HUES48 (cell line): ENCODE measurements at regions not wholly inside any gene's neighbourhood (a gene's known extent, or its start where the extent isn't known, plus 50 kb on each side); places are given as distances from the start of the nearest gene placed in this dataset.

Source experiments
- H3K27ac ChIP-seq: one replicate; pipeline ENCODE4 v1.7.0; 2013; ENCODE audit warnings: low read depth, low read length, inconsistent platforms
- H3K27me3 ChIP-seq: 2 replicates; pipeline ENCODE4 v1.6.1; 2013; ENCODE audit warnings: mild to moderate bottlenecking, low read length; ENCODE audit not compliant: control insufficient read depth, insufficient read depth
- H3K36me3 ChIP-seq: 2 replicates; pipeline ENCODE4 v1.6.1; 2013; ENCODE audit warnings: low read length; ENCODE audit not compliant: control insufficient read depth, insufficient read depth
- H3K4me1 ChIP-seq: 2 replicates; pipeline ENCODE4 v1.6.1; 2013; ENCODE audit warnings: mild to moderate bottlenecking, low read length; ENCODE audit not compliant: control insufficient read depth, insufficient read depth
- H3K4me3 ChIP-seq: 2 replicates; pipeline ENCODE4 v1.5.1; 2013; ENCODE audit warnings: mild to moderate bottlenecking, low read depth, low read length
- H3K9ac ChIP-seq: 2 replicates; pipeline ENCODE4 v1.6.1; 2013; ENCODE audit warnings: mild to moderate bottlenecking, low read depth, low read length, moderate library complexity
- H3K9me3 ChIP-seq: 2 replicates; pipeline ENCODE4 v1.6.1; 2013; ENCODE audit warnings: low read length; ENCODE audit not compliant: control insufficient read depth, insufficient read depth

DNA sequence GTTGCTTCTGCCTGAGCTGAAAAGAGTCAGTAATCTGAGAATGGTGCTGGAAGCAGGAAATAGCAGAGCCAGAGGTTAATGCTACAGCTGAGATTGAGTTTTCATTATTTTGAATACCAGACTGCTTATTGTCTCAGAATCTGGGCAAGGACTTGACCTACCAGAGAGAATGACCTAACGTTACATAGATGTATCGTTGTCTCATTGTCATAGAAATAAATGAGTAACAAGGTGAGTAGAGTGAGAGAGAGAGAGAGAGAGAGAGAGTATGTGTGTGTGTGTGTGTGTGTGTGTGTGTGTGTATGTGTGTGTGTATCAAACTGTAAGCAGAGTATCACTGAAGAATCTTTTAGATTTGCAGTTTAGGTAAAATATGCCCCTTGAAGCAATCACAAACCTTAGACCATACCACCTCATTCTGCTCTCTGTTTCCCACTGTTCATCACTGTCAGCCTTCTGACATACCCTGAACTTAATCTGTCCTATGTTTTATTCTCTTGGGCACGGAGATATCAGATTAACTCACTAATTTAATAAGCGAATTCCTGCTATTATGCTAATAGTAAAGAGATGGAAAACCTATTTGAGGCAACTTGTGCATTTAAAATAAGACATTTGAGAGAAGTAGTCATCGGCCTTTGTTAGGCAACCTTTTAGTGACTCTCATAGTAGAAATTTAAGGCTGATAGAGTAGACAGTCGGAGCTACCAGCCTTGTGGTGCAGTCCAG lies 87.8 kb downstream of the CYB561 start:
- H3K27ac ChIP-seq: no peak overlapping the region
- no peaks in the 10 kb centered on the region for H3K9me3 ChIP-seq
- H3K4me1 ChIP-seq: no peaks in the 10 kb centered on the region
- H3K36me3 ChIP-seq: no peaks in the 10 kb centered on the region
- H3K9ac ChIP-seq: no peak overlapping the region
- H3K4me3 ChIP-seq: no peak overlapping the region
- H3K27me3 ChIP-seq: no peaks in the 10 kb centered on the region

DNA sequence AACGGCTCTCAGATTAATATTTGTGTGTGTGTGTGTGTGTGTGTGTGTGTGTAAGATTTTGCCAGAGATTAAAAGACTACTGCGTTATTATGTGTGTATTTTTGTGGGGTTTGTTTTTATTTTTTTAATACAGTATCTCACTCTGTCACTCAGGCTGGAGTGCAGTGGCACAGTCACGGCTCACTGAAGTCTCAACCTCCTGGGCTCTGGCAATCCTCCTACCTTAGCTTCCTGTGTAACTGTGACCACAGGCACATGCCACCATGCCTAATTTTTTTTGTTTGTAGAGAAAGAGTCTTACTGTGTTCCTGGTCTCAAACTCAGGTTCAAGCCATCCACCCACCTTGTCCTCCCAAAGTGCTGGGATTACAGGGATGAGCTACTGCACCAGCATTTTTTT lies 87.2 kb downstream of the CYB561 start:
- Histone ChIP-seq H3K4me1 (no peaks in the 10 kb centered on the region), H3K36me3 (no peaks in the 10 kb centered on the region), H3K27ac (no peak overlapping the region), H3K27me3 (no peaks in the 10 kb centered on the region), H3K9me3 (no peaks in the 10 kb centered on the region), H3K4me3 (no peak overlapping the region), H3K9ac (no peak overlapping the region)

DNA sequence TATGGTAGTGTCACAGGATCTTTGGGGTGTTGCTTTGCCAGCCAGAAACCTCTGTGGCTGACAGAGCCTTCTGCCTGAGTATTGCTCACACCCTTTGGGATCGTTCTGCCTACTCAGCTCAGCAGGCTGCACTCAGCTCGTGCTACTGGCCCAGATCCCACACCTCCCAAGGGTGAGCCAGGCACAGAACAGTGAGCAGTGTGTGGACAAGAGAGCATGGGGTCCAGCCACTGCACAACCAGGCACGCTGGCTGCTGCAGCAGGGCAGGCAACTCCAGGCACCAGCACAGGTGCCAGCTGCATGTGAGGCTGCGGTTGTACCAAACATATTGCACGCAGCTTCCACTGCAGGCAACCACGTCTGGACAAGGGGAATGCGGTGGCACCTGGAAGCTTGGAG lies 84.9 kb downstream of the CYB561 start:
- Histone ChIP-seq H3K9me3 (no peaks in the 10 kb centered on the region), H3K9ac (no peak overlapping the region), H3K27me3 (no peaks in the 10 kb centered on the region), H3K36me3 (no peaks in the 10 kb centered on the region), H3K4me3 (no peak overlapping the region), H3K4me1 (no peaks in the 10 kb centered on the region), H3K27ac (no peak overlapping the region)

DNA sequence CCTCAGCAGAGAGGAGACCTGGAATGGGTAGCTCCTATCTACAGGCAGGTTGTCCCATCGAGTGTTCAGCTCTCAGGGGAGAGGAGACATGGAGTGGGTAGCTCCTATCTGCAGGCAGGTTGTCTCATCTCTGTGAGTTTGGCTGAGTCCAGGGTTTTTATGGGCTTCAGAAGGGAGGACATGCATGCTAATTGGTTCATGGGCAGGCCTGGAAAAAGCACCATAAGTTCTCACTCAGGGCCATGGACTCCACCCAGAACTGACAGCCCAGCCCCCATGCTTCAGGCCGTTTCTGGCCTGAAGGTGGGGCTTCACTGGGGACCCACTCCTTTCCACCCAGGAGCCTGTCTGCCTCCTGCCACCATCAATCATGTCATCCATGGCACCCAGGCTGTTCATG lies 84.0 kb downstream of the CYB561 start:
- H3K9me3 ChIP-seq: no peaks in the 10 kb centered on the region
- no peaks in the 10 kb centered on the region for H3K36me3 ChIP-seq
- H3K27me3 ChIP-seq: no peaks in the 10 kb centered on the region
- H3K4me1 ChIP-seq: no peaks in the 10 kb centered on the region
- H3K4me3 ChIP-seq: no peak overlapping the region
- H3K27ac ChIP-seq: no peak overlapping the region
- H3K9ac ChIP-seq: no peak overlapping the region

DNA sequence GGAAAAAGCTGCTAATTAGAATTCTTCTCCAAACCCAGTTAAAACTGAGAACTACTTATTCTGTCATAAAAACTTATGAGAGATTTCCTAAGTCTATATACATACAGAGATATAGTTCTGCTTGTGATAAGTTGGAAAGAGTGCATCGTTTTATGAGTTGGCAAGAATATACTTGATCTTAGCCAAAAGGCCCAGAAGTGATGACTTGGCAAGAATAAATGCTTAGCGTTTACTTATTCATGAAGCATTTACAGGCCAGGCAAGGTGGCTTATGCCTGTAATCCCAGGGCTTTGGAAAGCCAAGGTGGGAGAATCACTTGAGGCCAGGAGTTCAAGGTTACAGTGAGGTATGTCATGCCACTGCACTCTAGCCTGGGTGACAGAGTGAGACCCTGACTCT lies 81.7 kb downstream of the CYB561 start:
- H3K9me3 ChIP-seq: no peaks in the 10 kb centered on the region
- H3K36me3 ChIP-seq: no peaks in the 10 kb centered on the region
- no peaks in the 10 kb centered on the region for H3K27me3 ChIP-seq
- H3K4me1 ChIP-seq: no peaks in the 10 kb centered on the region
- no peak overlapping the region for H3K27ac ChIP-seq
- H3K9ac ChIP-seq: no peak overlapping the region
- H3K4me3 ChIP-seq: no peak overlapping the region

DNA sequence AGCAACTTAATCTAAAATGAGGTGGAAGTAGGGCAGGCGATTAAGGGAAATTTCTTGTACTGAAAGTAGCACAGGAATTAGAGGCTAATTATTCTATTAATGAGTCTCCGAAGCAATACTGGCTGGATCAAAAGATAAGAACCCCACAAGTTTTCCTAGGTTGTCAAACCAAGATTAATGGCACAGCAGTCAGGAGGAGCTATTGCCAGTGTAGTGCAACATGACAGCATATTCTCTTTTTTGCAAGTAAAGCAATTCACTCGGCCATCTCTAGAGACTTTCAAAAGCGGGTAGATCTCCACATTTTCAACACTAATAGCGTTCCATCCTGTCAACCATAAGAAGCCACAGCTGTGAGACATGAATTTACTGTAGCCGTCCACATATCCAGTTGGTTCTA lies 81.2 kb downstream of the CYB561 start:
- H3K4me3 ChIP-seq: no peak overlapping the region
- H3K4me1 ChIP-seq: no peaks in the 10 kb centered on the region
- no peak overlapping the region for H3K27ac ChIP-seq
- no peaks in the 10 kb centered on the region for H3K9me3 ChIP-seq
- no peak overlapping the region for H3K9ac ChIP-seq
- H3K36me3 ChIP-seq: no peaks in the 10 kb centered on the region
- no peaks in the 10 kb centered on the region for H3K27me3 ChIP-seq

DNA sequence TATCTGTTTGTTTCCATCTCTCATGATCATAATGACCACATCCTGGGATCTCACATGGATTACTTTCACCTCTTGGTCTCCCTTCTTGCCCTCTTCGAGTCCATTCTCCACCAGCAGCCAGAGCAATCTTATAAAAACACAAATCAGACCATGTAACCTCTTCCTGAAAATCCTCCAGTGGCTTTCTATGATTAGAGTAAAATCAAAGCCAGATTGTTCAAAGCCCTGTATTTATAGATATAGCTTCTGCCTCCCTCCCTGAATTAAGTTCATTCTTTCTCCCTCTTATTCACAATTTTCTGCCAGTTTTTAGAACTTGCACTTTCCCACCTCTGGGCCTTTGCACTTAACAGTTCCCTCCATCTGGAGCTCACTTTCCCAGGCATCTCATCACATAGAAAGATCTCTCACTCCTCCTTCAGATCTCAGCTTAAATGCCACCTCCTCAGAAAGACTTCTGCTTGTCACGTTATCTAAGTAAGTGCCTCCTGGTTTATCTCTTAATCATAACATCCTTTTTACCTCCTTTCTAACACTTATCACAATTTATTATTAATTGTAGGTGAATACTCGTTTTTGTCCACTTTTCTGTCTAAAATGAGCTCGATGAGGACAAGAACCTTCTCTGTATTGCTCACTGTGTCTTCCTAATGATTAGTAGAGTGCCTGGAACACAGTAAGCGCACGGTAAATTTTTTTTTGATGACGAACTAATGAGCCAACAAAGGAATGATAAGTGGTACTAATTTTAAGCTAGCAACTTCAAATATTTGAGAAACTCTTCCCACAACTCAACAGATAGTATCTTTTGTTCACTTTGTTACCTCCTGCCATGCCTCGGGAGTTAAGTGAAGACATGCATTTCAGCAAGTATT lies 80.5 kb downstream of the CYB561 start:
- Histone ChIP-seq H3K27me3 (no peaks in the 10 kb centered on the region), H3K9me3 (no peaks in the 10 kb centered on the region), H3K4me3 (no peak overlapping the region), H3K27ac (no peak overlapping the region), H3K4me1 (no peaks in the 10 kb centered on the region), H3K9ac (no peak overlapping the region), H3K36me3 (no peaks in the 10 kb centered on the region)

DNA sequence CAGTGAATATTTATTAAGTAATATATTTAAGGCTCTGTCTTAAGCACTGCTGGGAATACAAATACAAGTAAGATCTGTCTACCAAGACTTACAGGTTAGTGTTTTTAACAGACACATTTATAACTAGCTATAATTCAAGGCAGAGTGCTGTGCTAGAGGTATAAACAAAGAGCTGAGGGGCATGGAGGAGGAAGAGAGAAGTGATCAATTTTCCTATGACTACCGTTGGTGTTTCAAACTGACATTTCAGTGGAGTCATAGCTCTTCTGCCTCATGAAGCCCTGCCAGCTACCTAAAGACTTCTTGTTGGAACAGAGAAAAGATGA lies 79.9 kb downstream of the CYB561 start:
- H3K4me1 ChIP-seq: no peaks in the 10 kb centered on the region
- no peak overlapping the region for H3K4me3 ChIP-seq
- no peaks in the 10 kb centered on the region for H3K36me3 ChIP-seq
- no peaks in the 10 kb centered on the region for H3K9me3 ChIP-seq
- no peak overlapping the region for H3K9ac ChIP-seq
- no peak overlapping the region for H3K27ac ChIP-seq
- no peaks in the 10 kb centered on the region for H3K27me3 ChIP-seq

DNA sequence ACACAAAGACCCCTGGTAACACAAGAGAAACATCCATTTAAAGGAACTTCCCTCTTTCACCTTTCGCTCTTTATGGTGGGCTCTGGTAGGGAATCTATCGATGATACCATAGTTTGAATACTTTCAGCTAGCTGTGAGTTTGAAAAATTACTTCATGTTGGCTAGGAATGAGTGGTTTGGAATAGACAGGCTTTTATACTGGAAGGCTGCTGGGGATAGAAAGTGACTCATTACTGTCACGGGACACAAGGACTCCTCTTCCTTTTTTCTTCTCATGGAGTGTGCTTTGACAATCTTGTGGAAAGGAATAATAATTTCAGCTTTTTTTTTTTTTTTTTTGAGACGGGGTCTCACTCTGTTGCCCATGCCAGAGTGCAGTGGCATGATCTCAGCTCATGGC lies 76.9 kb downstream of the CYB561 start:
- H3K36me3 ChIP-seq: no peaks in the 10 kb centered on the region
- no peak overlapping the region for H3K27ac ChIP-seq
- H3K9me3 ChIP-seq: no peaks in the 10 kb centered on the region
- no peak overlapping the region for H3K4me3 ChIP-seq
- no peaks in the 10 kb centered on the region for H3K27me3 ChIP-seq
- H3K9ac ChIP-seq: no peak overlapping the region
- no peaks in the 10 kb centered on the region for H3K4me1 ChIP-seq

DNA sequence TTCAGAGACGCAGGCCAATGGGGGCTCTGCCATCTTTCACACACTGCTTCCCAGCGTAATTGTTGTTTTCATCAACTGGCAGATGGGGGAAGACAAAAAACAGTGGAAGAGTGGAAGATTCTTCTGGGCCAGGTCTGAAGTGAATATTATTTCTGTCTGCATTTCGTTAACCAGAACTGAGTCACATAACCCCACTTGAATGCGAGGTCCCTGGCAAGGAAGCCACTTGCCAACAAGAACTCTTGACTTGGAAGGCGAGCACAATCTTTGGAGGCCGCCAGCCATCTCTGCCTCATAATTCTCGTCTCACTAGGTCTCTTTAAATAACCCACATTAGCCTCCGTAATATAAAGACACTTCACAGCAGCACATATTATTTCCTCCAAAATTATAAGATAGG lies 75.4 kb downstream of the CYB561 start:
- Histone ChIP-seq H3K9me3 (no peaks in the 10 kb centered on the region), H3K4me3 (no peak overlapping the region), H3K27ac (no peak overlapping the region)

DNA sequence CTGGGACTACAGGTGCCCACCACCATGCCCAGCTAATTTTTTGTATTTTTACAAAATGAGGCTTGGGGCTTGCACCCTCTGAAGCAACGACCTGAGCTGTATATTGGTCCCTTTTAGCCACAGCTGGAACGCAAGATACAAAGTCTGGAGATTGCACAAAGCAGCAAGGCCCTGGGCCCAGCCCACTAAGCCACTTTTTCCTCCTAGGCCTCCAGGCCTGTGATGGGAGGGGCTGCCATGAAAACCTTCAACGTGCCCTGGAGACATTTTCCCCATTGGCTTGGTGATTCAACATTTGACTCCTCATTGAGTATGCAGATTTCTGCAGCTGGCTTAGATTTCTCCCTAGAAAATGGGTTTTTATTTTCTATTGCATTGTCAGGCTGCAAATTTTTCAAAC lies 69.2 kb downstream of the CYB561 start:
- H3K27me3 ChIP-seq: no peaks in the 10 kb centered on the region
- H3K27ac ChIP-seq: no peak overlapping the region
- H3K9me3 ChIP-seq: 0 out of 2 replicates have a peak, but pooled peaks cover 3% of the 10 kb centered on the region
- H3K9ac ChIP-seq: no peak overlapping the region
- H3K4me1 ChIP-seq: no peaks in the 10 kb centered on the region
- peaks cover 4% of the 10 kb centered on the region; the same call in 1 of the 2 replicates for H3K36me3 ChIP-seq
- H3K4me3 ChIP-seq: no peak overlapping the region

More for the DNA sequence above, 75.4 kb downstream of the CYB561 start:
- H3K4me1 ChIP-seq: no peaks in the 10 kb centered on the region
- H3K36me3 ChIP-seq: no peaks in the 10 kb centered on the region
- no peaks in the 10 kb centered on the region for H3K27me3 ChIP-seq
- no peak overlapping the region for H3K9ac ChIP-seq
